LNCAP (cell line): ENCODE measurements at regions not wholly inside any gene's neighbourhood (a gene's known extent, or its start where the extent isn't known, plus 50 kb on each side); places are given as distances from the start of the nearest gene placed in this dataset.

ENCODE experiments used
- TF ChIP-seq, protein P1 (sequence below): fragments of 450-650 bp; IDR thresholded peaks from 2 replicates; pipeline ENCODE4 v1.5.1; 2017; ENCODE audit warnings: mild to moderate bottlenecking

DNA sequence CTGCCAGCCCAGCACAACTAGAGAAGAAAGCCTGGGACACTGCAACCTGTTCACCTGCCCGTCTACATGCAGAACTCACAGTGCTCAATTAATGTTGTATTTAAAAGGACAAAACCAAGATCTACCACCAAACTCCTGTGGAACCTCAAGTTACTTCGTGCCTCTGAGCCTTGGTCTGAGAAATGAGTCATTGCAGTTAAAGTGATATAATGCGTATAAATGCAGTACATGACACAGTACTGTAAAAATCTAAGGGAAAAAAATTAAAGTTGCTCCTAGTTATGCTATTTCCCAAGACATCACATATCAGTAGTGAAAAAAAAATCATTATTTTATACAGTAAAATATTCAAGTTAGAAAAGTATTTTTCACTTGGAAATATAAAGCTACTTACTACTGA, 138.9 kb downstream of the ZIC4 start:
- TF ChIP-seq, protein P1, sequence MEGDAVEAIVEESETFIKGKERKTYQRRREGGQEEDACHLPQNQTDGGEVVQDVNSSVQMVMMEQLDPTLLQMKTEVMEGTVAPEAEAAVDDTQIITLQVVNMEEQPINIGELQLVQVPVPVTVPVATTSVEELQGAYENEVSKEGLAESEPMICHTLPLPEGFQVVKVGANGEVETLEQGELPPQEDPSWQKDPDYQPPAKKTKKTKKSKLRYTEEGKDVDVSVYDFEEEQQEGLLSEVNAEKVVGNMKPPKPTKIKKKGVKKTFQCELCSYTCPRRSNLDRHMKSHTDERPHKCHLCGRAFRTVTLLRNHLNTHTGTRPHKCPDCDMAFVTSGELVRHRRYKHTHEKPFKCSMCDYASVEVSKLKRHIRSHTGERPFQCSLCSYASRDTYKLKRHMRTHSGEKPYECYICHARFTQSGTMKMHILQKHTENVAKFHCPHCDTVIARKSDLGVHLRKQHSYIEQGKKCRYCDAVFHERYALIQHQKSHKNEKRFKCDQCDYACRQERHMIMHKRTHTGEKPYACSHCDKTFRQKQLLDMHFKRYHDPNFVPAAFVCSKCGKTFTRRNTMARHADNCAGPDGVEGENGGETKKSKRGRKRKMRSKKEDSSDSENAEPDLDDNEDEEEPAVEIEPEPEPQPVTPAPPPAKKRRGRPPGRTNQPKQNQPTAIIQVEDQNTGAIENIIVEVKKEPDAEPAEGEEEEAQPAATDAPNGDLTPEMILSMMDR = no peak

DNA sequence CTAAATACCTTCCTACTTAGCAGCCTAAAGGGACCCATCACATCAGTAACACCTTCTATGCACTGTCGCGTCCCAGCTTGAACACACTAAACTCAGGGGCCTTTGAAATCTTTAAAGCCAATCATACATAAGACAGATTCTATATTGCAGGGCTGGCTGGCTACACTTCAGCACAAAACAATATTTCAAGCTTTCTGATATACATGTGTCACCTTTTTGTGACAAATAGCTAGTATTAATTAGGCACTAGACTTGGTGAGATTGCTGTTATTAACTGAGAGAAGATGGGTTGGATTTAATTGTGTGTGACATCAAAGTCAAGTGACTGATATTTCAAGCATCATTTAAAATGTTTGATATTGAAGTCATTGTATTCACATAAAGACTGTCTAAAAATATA, 148.4 kb downstream of the ZIC4 start:
- TF ChIP-seq, protein P1 = no peak

DNA sequence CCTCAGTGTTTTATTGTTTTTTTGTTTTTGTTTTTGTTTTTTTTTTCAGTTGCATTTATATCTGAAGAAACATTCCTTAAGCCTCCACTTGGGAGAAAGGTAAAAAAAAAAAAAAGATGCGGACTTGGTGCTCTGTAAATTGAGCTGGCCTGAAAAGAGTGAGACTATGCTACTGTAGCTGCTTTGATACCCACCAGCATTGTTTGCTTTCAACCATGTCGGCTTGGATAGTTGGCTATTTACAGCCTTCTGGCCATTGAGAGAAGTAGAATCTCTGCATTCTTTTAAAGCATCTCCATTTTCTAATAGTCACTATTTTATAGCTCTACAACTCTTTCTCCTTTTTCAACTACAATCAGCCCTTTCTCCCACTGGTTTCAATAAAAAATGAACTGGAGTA, 149.6 kb downstream of the ZIC4 start:
- TF ChIP-seq, protein P1 = no peak

DNA sequence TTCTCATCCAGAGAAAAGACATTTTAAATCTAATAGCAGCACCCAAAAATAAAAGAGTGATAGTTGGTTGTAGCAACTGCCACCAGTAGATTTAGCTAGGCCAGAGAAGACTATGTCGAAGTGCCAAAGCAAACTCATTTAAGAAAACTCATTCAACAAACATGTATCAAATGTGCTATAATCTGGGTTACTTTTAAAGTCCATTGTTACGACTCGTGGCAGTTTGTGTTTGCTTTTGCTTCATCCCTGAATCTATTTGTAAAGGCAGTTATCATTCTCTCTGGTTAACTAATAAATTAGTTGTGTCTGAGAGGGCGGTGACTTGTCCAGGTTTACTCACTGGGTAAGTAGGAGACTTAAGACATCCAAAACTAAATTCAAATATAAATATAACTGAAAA, 159.4 kb downstream of the ZIC4 start:
- TF ChIP-seq, protein P1 = no peak

DNA sequence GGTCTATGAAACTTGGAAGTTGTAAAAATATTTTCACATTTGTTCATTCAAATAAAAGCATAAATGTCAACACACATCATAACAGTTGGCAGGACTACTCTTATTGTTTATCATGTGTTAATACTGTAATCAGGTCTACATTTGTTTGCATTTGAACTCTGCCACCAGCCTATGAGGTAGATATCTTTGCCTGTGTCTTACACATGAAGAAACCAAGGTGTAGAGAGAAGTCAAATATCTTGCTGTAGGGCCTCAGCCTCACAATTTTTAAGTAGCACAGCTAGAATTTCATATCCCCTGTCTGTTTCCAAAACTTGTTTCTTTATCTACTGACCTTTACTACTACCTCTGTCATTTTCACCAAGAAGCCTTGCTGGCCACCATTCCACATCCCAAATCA, 161.9 kb downstream of the ZIC4 start:
- TF ChIP-seq, protein P1 = no peak

DNA sequence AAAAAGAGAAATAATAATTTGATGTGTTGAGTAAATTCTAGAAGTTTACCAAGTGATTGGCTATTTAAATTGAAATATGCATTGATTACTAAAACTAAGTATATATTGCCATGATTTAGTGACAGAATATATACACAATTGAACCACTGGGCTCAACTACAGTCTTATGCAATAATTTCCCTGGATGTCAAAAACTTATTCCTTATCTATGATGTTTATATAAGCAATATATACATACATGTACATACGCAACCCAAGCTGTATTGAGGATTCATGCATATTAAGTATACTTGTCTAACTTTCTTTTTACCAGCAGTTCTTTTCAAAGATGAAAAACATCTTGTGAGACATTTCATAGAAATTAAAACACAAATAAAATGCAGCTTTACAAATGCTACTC, 165.8 kb downstream of the ZIC4 start:
- TF ChIP-seq, protein P1 = no peak

DNA sequence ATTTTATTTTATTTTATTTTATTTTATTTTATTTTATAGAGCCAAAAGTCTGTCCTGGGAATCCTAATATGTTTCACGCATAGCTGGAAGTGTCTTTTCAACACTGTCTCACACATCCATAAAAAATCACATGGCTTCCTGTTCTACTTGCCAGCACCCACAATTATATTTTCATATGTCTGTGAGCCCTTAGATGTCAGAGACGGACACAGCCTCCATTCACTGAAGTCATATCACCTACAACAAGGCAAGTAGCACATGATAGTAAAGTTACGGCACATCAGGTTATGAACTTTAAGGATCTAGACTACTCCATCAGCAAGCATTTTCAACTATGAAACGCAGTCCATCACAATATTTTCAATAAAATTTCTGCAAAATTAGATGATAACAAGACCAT, 168.4 kb downstream of the ZIC4 start:
- TF ChIP-seq, protein P1 = no peak

DNA sequence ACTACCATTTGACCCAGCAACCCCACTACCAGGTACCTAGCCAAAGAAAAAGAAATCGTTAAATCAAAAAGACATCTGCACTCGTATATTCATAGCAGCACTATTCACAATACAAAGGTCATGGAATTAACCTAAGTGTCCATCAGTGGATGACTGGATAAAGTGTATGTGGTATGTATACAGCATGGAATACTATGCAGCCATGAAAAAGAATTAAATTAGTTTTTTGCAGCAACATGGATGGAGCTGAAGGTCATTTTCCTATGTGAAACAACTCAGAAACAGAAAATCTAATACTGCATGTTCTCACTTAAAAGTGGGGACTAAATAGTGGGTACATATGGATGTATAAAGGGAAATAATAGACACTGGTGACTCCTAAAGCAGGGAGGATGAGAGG, 175.2 kb downstream of the ZIC4 start:
- TF ChIP-seq, protein P1 = no peak
